GM12878 (cell line): ENCODE measurements at regions not wholly inside any gene's neighbourhood (a gene's known extent, or its start where the extent isn't known, plus 50 kb on each side); places are given as distances from the start of the nearest gene placed in this dataset.

ENCODE experiments used
- ATAC-seq: fragments of 200-7000 bp; cut with Tn5 transposase; 3 replicates; pipeline ENCODE4 v1.9.1; 2020; ENCODE audit warnings: mild to moderate bottlenecking, moderate library complexity
- BruUV-seq: library from RNA; stranded (reverse); fragments of 400-500 nt; replicated peaks from 2 replicates; lab custom pipeline; 2021; lab: Mats Ljungman, UMichigan
- CTCF ChIA-PET: fragments of 300-600 bp; sonication (Branson Sonifier 250); formaldehyde crosslinking; extraction: SDS; loops from one replicate; lab custom pipeline; 2021; ENCODE audit warnings: inconsistent platforms; lab: Yijun Ruan, JAX
- POLR2A ChIA-PET: fragments of 350-600 bp; formaldehyde crosslinking; extraction: SDS; loops from one replicate; lab custom pipeline; 2021; ENCODE audit warnings: inconsistent platforms; lab: Charles Lee
- RAD21 ChIA-PET: fragments of 300-600 bp; sonication (Branson Sonifier 250); formaldehyde crosslinking; loops from one replicate; lab custom pipeline; 2023; ENCODE audit warnings: antibody characterized with exemption; ENCODE audit not compliant: unreplicated experiment; lab: Charles Lee
- SMC1A ChIA-PET: fragments of 300-600 bp; sonication (Branson Sonifier 250); formaldehyde crosslinking; loops from one replicate; lab custom pipeline; 2023; ENCODE audit not compliant: unreplicated experiment, uncharacterized antibody; lab: Charles Lee
- DNase-seq: peaks from one replicate; pipeline ENCODE4 v3.0.0-alpha.2; 2011; ENCODE audit warnings: low read depth, low spot score
- FAIRE-seq: peaks from 3 replicates; lab custom pipeline; 2011; peaks lifted over from hg19 to GRCh38; lab: Jason Lieb, UNC
- H2AFZ ChIP-seq: 2 replicates; pipeline ENCODE4 v1.6.0; 2011; ENCODE audit warnings: low read depth, low read length, control low read depth; ENCODE audit not compliant: control insufficient read depth
- H3K27ac ChIP-seq: 2 replicates; pipeline ENCODE4 v1.5.1; 2011; ENCODE audit warnings: control low read depth; ENCODE audit not compliant: control insufficient read depth, insufficient read depth
- H3K27me3 ChIP-seq, 2 experiments: replicated peaks in 1 of 2; 2 replicates each; pipeline versions ENCODE4 v1.6.0 to v1.6.1; 2011; ENCODE audit warnings: low read length in 1 of 2; ENCODE audit not compliant: control insufficient read depth in 2 of 2, insufficient read depth in 2 of 2
- H3K36me3 ChIP-seq, 2 experiments: 2 replicates each; pipeline ENCODE4 v1.5.1; 2011; ENCODE audit warnings: low read length in 1 of 2; ENCODE audit not compliant: control insufficient read depth in 2 of 2, insufficient read depth in 2 of 2
- H3K4me1 ChIP-seq: 2 replicates; pipeline ENCODE4 v1.6.1; 2011; ENCODE audit warnings: mild to moderate bottlenecking, low read length, moderate library complexity, mixed read lengths; ENCODE audit not compliant: control insufficient read depth, insufficient read depth
- H3K4me2 ChIP-seq: 2 replicates; pipeline ENCODE4 v1.6.0; 2011; ENCODE audit warnings: control low read depth; ENCODE audit not compliant: control insufficient read depth, insufficient read depth
- H3K4me3 ChIP-seq: fragments of 200-600 bp; sonication (generic); 2 replicates; pipeline ENCODE4 v1.5.1; 2016
- H3K79me2 ChIP-seq: 2 replicates; pipeline ENCODE4 v1.6.0; 2011; ENCODE audit warnings: low read length; ENCODE audit not compliant: control insufficient read depth, insufficient read depth
- H3K9ac ChIP-seq: 2 replicates; pipeline ENCODE4 v1.8.0; 2011; ENCODE audit warnings: low read length, control low read depth, mixed read lengths; ENCODE audit not compliant: control insufficient read depth, insufficient read depth
- H3K9me3 ChIP-seq: replicated peaks from 3 replicates; pipeline ENCODE4 v1.5.1; 2011; ENCODE audit warnings: mild to moderate bottlenecking, low read length; ENCODE audit not compliant: control insufficient read depth, insufficient read depth
- H4K20me1 ChIP-seq: 2 replicates; pipeline ENCODE4 v1.6.0; 2011; ENCODE audit not compliant: control insufficient read depth, insufficient read depth
- CHD1 ChIP-seq: IDR thresholded peaks from 2 replicates; pipeline ENCODE4 v1.6.1; 2012; ENCODE audit warnings: low read depth, low read length, improper control_type of control experiment
- CREB1 ChIP-seq: IDR thresholded peaks from 2 replicates; pipeline ENCODE4 v1.6.1; 2012; ENCODE audit warnings: low read depth, mild to moderate bottlenecking, inconsistent platforms
- EED ChIP-seq: sonication (generic); IDR thresholded peaks from 2 replicates; pipeline ENCODE4 v1.6.1; 2016; ENCODE audit warnings: antibody characterized with exemption, low read depth
- EZH2 ChIP-seq: IDR thresholded peaks from 2 replicates; pipeline ENCODE4 v1.6.1; 2012; ENCODE audit warnings: low read depth, mild to moderate bottlenecking, control low read depth, inconsistent platforms, low read length, borderline replicate concordance; ENCODE audit not compliant: control insufficient read depth
- GATAD2B ChIP-seq: fragments of 450-650 bp; conservative IDR thresholded peaks from 2 replicates; pipeline ENCODE4 v1.6.1; 2017; ENCODE audit warnings: low read depth, mild to moderate bottlenecking, moderate library complexity
- IRF3 ChIP-seq: fragments of 450-650 bp; IDR thresholded peaks from 2 replicates; pipeline ENCODE4 v1.6.1; 2014; ENCODE audit warnings: mild to moderate bottlenecking
- JUND ChIP-seq: IDR thresholded peaks from 2 replicates; pipeline ENCODE4 v1.6.1; 2012; ENCODE audit warnings: low read depth, mild to moderate bottlenecking, low read length, improper control_type of control experiment, moderate library complexity
- KLF5 ChIP-seq: fragments of 450-650 bp; IDR thresholded peaks from 2 replicates; pipeline ENCODE4 v1.6.1; 2014; ENCODE audit warnings: mild to moderate bottlenecking; ENCODE audit not compliant: partially characterized antibody
- PAX8 ChIP-seq: fragments of 450-650 bp; IDR thresholded peaks from 2 replicates; pipeline ENCODE4 v1.6.1; 2017; ENCODE audit warnings: mild to moderate bottlenecking, moderate library complexity
- RAD51 ChIP-seq: fragments of 450-650 bp; IDR thresholded peaks from 2 replicates; pipeline ENCODE4 v1.6.1; 2016; ENCODE audit warnings: moderate library complexity, mild to moderate bottlenecking, inconsistent platforms
- RBBP5 ChIP-seq: fragments of 200-600 bp; sonication (generic); conservative IDR thresholded peaks from 2 replicates; pipeline ENCODE4 v1.6.1; 2016
- RELA ChIP-seq: fragments of 450-650 bp; IDR thresholded peaks from 2 replicates; pipeline ENCODE4 v1.8.0; 2014; ENCODE audit warnings: borderline replicate concordance; ENCODE audit not compliant: partially characterized antibody
- SUZ12 ChIP-seq: fragments of 200-600 bp; sonication (generic); IDR thresholded peaks from one replicate; pipeline ENCODE4 v1.6.1; 2018; ENCODE audit warnings: antibody characterized with exemption, mild to moderate bottlenecking; ENCODE audit not compliant: unreplicated experiment
- TCF12 ChIP-seq: IDR thresholded peaks from 2 replicates; pipeline ENCODE4 v1.6.1; 2011; ENCODE audit warnings: low read depth, mild to moderate bottlenecking, low read length
- TCF3 ChIP-seq: IDR thresholded peaks from 2 replicates; pipeline ENCODE4 v1.6.1; 2012; ENCODE audit warnings: low read depth, mild to moderate bottlenecking, low read length, borderline replicate concordance; ENCODE audit not compliant: insufficient read depth
- YY1 ChIP-seq: IDR thresholded peaks from 2 replicates; pipeline ENCODE4 v1.6.1; 2011; ENCODE audit warnings: low read depth, mild to moderate bottlenecking, low read length
- ZNF24 ChIP-seq: fragments of 450-650 bp; IDR thresholded peaks from 2 replicates; pipeline ENCODE4 v1.6.1; 2017; ENCODE audit warnings: antibody characterized with exemption, mild to moderate bottlenecking
- ZSCAN29 ChIP-seq: fragments of 450-650 bp; IDR thresholded peaks from 2 replicates; pipeline ENCODE4 v1.6.1; 2017; ENCODE audit warnings: mild to moderate bottlenecking, moderate library complexity
- WGBS: methylation state at CpG from one replicate; pipeline ENCODE4 v1.1.6; 2016; ENCODE audit warnings: low lambda C conversion rate; ENCODE audit not compliant: insufficient replicate concordance, insufficient coverage; ENCODE audit errors: missing lambda C conversion rate; 5-methylcytosine and 5-hydroxymethylcytosine counted together
- in situ Hi-C: fragments of 300-500 bp; cut with MboI; formaldehyde crosslinking; loops from 9 replicates; pipeline ENCODE4 v1.14.3; 2018; ENCODE audit warnings: mixed read lengths
- intact Hi-C: fragments of 100-400 bp; cut with micrococcal nuclease; formaldehyde crosslinking; loops from one replicate; pipeline ENCODE4 v1.14.2; 2022; ENCODE audit not compliant: unreplicated experiment

GRCh38 chr4:64705989-64706388 lies 296.7 kb upstream of the TECRL start:
- H3K27ac ChIP-seq = no peak overlapping the region
- SMC1A ChIA-PET = no interaction called here
- no peak overlapping the region for H3K9ac ChIP-seq
- no peaks in the 10 kb centered on the region for H3K36me3 ChIP-seq
- POLR2A ChIA-PET = no interaction called here
- H2AFZ ChIP-seq = no peak overlapping the region
- H3K4me1 ChIP-seq = no peaks in the 10 kb centered on the region
- RAD21 ChIA-PET = no interaction called here
- CTCF ChIA-PET = interaction anchor here (1.0 kb wide), 1 partner anchor 9 kb away, joined by 3 read pairs; no protein-coding TSS in a partner anchor
- H3K79me2 ChIP-seq = no peaks in the 10 kb centered on the region
- 77% methylated on average over 3 of the region's 3 CpGs for WGBS
- no peaks in the 10 kb centered on the region for H4K20me1 ChIP-seq
- H3K4me2 ChIP-seq = no peak overlapping the region
- no peak for DNase-seq
- no TSS peak for BruUV-seq
- H3K4me3 ChIP-seq = no peak overlapping the region
- no peak for ATAC-seq
- intact Hi-C loops = no loop called here
- no peaks in the 10 kb centered on the region for H3K27me3 ChIP-seq
- H3K9me3 ChIP-seq = no peaks in the 10 kb centered on the region
- in situ Hi-C loops = no loop called here
- TF ChIP-seq TCF3 (no peak), KLF5 (no peak), RELA (no peak), SUZ12 (no peak), ZSCAN29 (no peak), YY1 (no peak), PAX8 (no peak), ZNF24 (no peak), CHD1 (no peak), RAD51 (no peak), RBBP5 (no peak), IRF3 (no peak), JUND (no peak), TCF12 (no peak), GATAD2B (no peak), EED (no peak), CREB1 (no peak), EZH2 (no peak)
- no peak for FAIRE-seq
